Mammary epithelial cell (primary cell): ENCODE measurements at regions not wholly inside any gene's neighbourhood (a gene's known extent, or its start where the extent isn't known, plus 50 kb on each side); places are given as distances from the start of the nearest gene placed in this dataset.
"Not testable (repeated sequence)": the region's sequence is repeated elsewhere in the genome, so short reads cannot be mapped to it uniquely, and the experiment has no call there.

Source experiments
- CTCF ChIP-seq, 2 donors: IDR thresholded peaks in 1 of 2; conservative IDR thresholded peaks in 1 of 2; 2 replicates each; pipeline ENCODE4 v1.5.1; 2011 to 2012; ENCODE audit warnings: inconsistent platforms in 2 of 2, low read length in 2 of 2, mild to moderate bottlenecking in 2 of 2, control low read depth in 1 of 2, low read depth in 1 of 2; ENCODE audit not compliant: insufficient read depth in 1 of 2; ENCODE audit errors: extremely low read depth in 1 of 2
- EZH2 ChIP-seq: IDR thresholded peaks from 2 replicates; pipeline ENCODE4 v1.6.1; 2012; ENCODE audit warnings: low read length, inconsistent platforms, borderline replicate concordance

GRCh38 chrX:16049126-16049525, 74.2 kb upstream of the GRPR start:
- not testable (repeated sequence) for TF ChIP-seq CTCF (conservative IDR thresholded peaks at IDR 0.05 in 1 of 2, IDR thresholded peaks at IDR 0.05 in 1 of 2; ENCODE audit: extremely low read depth in 1 of 2, insufficient read depth in 1 of 2, low read depth in 1 of 2, low read length in 2 of 2); EZH2
